SK-N-SH treated with all-trans-retinoic acid at 6 μM for 48 hours (cell line): ENCODE measurements at regions not wholly inside any gene's neighbourhood (a gene's known extent, or its start where the extent isn't known, plus 50 kb on each side); places are given as distances from the start of the nearest gene placed in this dataset.

Experiments
- RARB ChIP-seq: fragments of 250-450 bp; sonication (Bioruptor Pico); IDR thresholded peaks from 2 replicates; pipeline ENCODE4 v1.8.0; 2021; ENCODE audit warnings: mild to moderate bottlenecking, moderate library complexity
- TOX ChIP-seq: fragments of 250-450 bp; sonication (Bioruptor Pico); IDR thresholded peaks from 2 replicates; pipeline ENCODE4 v1.8.0; 2021; ENCODE audit warnings: mild to moderate bottlenecking, moderate library complexity, borderline replicate concordance

- TF ChIP-seq RARB (CRISPR knock-in tag) (no peak), TOX (CRISPR knock-in tag) (no peak)
Observed at GRCh38 chr16:17798716-17799115, 328.0 kb upstream of the XYLT1 start.
